Upper lobe of left lung (tissue), 4 donors: ENCODE measurements at regions not wholly inside any gene's neighbourhood (a gene's known extent, or its start where the extent isn't known, plus 50 kb on each side); places are given as distances from the start of the nearest gene placed in this dataset.

Source experiments
- POLR2AphosphoS5 ChIP-seq, 2 donors: sonication (generic); formaldehyde crosslinking; IDR thresholded peaks; one replicate each; pipeline ENCODE4 v1.5.1; 2017; ENCODE audit warnings: antibody characterized with exemption in 2 of 2
- TF ChIP-seq, protein P1 (sequence below), 6 experiments: fragments of 450-650 bp in 4 of 6; fragments of 200-600 bp in 2 of 6; sonication (generic) in 2 of 6; IDR thresholded peaks; one replicate each; pipeline ENCODE4 v1.5.1; 2016 to 2019; ENCODE audit warnings: antibody characterized with exemption in 6 of 6

DNA sequence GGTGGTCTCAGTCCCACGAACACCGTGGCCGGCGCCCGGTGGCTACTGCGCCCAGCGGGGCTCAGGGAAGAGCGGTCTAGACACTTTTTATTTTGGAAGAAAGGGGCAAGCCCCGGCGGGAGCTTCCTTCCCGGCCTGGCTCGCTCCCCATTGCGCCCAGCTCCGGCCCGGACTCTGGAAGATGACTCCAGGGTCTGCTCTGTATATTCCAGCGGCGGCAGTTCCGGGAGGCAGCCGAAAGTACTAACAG is 225.1 kb upstream of the CRY1 start:
- TF ChIP-seq, protein P1, sequence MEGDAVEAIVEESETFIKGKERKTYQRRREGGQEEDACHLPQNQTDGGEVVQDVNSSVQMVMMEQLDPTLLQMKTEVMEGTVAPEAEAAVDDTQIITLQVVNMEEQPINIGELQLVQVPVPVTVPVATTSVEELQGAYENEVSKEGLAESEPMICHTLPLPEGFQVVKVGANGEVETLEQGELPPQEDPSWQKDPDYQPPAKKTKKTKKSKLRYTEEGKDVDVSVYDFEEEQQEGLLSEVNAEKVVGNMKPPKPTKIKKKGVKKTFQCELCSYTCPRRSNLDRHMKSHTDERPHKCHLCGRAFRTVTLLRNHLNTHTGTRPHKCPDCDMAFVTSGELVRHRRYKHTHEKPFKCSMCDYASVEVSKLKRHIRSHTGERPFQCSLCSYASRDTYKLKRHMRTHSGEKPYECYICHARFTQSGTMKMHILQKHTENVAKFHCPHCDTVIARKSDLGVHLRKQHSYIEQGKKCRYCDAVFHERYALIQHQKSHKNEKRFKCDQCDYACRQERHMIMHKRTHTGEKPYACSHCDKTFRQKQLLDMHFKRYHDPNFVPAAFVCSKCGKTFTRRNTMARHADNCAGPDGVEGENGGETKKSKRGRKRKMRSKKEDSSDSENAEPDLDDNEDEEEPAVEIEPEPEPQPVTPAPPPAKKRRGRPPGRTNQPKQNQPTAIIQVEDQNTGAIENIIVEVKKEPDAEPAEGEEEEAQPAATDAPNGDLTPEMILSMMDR (IDR thresholded peaks at IDR 0.05), result no peak
- no peak for TF ChIP-seq POLR2AphosphoS5 (IDR thresholded peaks at IDR 0.05)
